ENCODE measurements at regions not wholly inside any gene's neighbourhood (a gene's known extent, or its start where the extent isn't known, plus 50 kb on each side); places are given as distances from the start of the nearest gene placed in this dataset.
A peak's percentile ranks its signal among the peaks of the same experiment; 100 is the strongest.

DNA sequence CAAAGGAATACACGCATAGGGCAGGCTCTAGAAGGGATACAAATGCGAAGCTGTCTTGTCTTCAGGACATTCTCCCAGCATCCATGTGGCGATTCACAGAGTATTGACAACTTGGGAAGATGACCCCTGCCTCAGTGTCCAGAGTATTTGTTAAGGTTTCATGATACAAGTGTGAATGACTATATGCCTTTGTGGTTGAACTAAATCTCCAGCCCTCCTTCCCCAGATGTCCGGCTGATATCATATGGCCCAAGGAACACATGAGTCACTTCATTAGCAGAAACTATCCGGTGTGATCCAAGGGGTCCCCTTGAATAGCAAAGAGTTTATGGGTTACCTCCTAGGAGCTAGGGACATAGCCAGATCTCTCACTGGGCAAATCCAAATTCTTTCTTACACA is 151.0 kb downstream of the INSIG2 start:
- DNase-seq (ENCODE audit: low read depth in 3 of 3): no peak

DNA sequence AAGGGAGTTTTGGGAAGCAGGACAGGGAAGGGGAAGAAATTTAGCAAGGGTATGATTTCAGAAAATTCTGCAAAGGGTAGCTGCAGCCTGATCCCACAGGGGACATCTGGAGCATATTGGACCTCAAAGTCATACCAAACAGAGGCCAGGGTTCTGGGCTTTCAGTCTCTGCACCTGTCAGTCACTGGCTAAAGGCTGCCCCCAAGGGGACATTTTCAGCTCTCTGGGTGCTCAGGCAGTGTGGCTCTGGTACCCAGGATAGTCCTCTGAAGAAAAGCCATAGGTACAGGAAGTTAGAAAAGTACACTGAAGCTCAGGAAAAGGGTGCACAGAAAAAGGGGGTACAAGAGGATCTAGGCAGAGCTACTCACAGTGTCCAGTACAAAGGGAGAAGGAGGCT is 149.2 kb downstream of the INSIG2 start:
- DNase-seq (ENCODE audit: low read depth in 3 of 3): no peak

DNA sequence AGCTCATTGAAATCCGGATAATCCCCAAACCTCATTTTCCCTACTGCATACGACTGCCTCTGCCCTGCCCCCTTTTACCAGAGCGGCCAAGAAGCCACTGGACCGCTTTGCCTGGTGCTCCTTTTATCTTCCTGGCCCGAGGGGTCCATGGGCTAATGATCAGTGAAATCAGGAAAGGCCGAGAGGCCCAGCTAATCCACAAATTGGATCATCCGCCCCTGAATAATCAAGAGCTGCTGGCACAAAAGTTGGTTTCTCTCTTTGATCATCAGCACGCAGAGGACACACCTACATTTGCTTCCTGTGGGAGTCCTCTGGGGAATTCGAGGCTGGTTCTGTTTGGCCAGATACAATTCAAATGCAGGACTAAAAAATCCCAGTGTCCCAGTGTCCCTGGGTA is 144.5 kb downstream of the INSIG2 start:
- no peak for DNase-seq (ENCODE audit: low read depth in 3 of 3)

DNA sequence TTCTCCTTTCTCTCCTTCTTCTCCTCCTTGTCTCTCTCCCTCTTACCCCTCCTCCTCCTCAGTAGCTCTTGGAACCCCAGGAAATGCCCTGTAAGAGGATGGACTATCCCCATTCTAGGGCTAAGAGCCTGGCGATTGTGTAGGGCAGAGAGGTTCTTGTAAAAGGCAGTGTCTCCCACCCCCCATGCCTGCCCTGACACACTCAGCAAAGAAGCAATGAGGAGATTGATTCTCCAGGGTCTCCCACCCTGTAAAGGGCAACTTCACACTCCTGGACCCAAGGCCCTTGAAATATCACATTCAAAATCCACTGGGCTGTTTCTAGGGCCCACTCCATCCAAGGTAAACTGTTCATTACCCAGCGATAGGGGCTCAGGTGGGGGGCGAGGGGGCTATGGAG is 144.1 kb downstream of the INSIG2 start:
- DNase-seq (ENCODE audit: low read depth in 3 of 3): no peak

DNA sequence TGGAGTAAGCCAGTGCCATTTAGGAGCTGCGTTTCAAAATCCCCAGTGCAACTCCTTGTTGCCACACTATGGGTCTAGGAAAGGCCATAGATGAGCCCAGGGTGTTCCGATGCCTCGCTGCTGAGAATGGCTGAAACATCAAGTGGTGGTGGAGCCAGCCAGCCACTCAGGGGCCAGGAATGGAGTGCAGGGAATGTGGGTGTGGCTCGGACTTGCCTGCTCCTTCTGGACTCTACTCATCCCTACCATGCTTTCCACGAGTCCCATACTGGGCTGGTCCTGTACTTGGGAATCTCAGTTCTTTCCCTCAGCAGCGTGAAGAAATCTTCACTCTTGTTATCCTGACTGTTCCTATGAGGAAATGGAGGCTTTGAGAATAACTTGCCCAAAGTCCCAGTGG is 143.5 kb downstream of the INSIG2 start:
- DNase-seq (ENCODE audit: low read depth in 3 of 3): no peak

DNA sequence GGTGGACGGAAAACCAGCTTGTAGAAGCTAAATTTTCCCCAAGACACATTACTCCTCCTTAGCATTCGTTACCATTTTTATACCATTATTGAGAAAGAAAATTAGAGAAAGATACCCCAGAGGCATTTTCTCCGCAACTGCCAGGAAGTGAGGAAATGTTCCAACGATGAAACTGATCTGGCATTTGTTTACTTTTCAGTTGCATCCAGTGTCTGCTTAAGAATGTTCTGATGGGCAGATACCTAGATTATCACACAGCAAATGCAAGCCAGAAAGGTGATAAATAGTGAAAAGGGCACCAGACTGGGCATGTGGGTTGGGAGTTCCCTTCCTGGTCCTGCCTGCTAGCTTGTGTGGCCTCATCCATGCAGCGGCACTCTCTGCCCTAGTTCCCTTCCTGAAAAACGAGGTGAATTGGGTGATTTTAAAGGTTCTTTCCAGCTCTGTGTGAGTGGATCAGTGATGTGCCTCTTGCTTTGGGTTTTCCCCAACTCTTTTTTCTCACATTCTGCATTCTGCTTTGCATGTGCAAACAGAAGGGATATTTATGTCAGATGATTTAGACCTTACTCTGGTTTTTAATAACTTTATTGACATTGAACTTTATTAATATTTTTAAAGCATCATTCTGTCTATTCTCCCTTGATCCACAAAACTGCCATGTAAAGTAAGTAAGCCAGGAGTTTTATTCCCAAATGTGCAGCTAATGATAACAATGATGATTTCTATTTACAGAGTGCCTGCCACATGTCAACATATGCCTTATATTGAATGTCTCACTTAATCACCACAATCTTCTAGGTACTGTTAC is 139.6 kb downstream of the INSIG2 start:
- DNase-seq (ENCODE audit: low read depth in 3 of 3): no peak

DNA sequence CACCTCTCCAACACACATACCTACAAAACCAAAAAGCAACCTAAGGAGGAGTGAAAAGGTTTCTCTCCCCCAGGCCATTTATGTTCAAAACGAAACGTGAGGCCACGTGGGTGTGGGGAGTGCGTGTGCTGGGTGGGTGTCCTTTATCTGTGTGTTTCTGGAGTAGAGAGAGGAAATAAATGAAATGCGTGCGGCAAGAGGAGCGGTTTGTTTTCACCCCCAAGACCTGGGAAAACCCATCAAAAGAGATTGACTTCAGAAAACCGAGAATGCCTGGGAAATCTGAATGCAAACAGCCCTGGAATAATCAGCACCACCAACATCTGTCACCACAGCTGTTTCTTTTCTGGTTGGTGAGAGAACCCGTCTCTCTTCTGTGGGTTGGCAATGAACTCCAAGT is 137.4 kb downstream of the INSIG2 start:
- DNase-seq (ENCODE audit: low read depth in 3 of 3): no peak

DNA sequence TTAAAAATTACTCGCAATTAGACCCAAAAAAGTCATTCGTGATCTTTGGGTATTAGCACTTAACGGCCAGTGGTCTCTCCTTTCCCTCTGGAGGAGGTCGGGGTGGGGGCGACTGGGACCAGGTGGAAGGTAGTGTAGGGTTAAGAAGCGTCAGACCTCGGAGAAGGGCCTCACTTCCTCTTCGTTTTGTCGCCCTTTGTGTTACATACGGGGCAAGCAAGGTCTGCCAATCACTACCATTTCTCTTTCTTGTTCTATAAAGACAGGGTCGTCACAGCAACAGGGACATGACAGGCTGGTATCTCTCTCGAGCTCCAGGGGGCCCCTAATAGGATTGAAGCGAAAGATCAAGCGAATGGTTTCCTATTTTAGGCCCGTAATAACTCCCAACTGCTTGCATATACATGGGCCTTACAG is 136.6 kb downstream of the INSIG2 start:
- DNase-seq (ENCODE audit: low read depth in 3 of 3): no peak

DNA sequence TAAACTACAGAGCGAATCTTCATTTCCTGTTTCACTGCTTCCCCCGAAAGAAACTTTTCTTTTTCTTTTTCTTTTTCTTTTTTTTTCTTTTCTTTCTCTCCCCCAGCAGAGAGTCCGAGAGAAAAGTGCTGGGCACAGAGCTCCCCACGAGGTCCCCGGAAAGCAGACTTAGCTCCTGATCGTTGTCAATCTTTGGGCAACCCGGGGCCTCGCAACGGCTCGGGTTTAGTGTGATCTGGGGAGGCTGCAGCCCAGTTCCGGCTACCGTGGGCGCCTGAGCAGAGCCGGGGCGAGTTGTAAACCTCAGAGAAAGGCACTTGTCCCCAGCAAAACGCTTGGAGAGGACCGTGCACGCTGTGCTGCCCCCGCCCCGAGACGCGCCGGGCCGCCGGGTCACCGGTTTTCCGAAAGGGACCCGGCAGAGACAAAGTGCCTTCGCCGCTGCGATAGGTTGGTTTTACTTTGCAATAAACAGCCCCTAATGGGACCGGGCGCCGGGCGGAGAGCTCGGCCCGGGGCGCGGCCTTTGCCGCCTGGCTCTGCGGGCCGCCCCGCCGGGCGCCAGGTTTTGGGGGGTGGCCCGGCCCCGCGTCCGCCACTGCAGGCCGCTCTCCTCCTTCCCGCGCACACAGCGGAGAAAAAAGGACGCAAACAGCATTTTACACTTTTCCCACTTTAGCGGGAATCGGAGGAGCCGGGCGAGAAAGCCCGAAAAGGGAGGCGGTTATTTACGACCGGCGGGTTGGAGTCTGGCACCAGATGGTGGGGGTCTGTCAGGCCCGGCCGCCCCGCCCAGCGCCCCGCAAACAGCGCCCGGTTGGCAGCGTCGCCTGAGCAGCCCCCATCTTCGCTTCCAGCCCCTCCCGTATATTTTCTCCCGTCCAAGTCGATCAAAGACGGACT is 136.0 kb downstream of the INSIG2 start:
- DNase-seq (ENCODE audit: low read depth in 3 of 3): peak in 2 of 3 experiments; percentile 11 to 27

DNA sequence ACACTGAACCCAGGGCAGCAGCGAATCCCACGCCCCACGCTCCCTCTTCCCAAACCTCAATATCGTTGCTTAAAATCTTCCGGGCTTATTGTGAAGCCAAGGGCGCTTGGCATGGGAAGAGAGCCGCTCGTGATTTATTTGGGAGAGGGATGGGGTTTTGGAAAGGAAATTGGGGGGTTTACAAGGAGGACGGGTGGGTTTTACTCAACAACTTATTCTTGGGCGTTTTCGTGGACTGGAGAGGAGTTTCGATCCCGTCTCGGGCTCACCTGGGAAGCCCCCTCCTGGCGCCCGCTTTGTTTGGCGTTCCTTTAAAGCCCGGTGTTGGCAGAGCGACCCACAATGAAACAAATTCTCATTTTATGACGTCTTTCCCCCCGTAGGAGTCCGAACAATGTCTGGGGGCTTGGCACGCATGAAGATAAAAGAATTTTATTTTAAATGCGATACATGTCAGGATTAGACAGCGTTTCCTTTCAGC is 135.3 kb downstream of the INSIG2 start:
- no peak for DNase-seq (ENCODE audit: low read depth in 3 of 3)

DNA sequence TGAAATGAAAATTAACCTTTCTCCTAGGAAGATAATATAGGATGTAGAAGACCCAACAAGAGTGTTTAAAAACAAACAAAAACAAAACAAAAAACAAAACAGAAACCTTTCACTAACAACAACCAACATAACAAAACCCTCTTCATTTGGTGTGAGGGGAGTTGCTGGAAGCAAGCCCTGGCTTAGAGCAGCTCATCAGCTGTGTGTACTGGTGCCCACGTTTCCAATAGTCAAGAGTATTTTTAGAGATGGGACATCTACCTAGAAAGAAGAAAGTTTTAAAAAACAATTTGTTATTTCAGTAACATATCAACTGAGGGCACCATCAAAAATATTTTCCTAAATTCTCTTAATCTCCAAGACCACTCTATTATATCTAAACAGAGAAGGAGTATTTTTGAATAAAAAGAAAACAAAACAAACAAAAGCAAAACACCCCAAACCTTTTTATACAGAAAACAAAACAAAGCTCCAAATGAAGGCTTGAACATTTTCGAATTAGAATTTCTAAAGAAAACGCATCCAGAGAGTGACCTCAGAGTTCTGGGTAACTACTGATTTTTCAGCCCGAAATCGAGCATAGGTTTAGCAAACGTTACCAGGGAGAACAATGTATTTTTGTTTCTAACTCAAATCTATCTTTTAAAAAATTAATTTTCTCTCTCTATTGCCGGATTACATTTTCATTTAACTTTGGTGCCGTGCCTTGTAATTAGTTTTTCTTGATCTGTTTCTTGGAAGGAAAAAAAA is 134.6 kb downstream of the INSIG2 start:
- no peak for DNase-seq (ENCODE audit: low read depth in 3 of 3)

DNA sequence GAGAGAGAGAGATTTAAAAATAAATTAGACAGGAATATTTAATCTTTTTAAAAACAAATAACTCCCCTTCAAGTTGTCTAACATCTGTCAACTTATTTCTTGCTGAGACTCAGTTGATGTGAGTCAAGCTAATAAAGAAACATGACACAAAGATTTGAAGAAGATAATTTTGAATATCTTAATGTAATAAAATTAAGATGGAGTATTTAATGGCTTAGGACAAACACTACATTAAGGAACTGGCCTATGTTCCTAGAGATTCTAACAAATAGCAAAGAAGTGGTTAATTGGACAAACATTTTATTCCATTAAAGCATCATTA is 134.0 kb downstream of the INSIG2 start:
- no peak for DNase-seq (ENCODE audit: low read depth in 3 of 3)

DNA sequence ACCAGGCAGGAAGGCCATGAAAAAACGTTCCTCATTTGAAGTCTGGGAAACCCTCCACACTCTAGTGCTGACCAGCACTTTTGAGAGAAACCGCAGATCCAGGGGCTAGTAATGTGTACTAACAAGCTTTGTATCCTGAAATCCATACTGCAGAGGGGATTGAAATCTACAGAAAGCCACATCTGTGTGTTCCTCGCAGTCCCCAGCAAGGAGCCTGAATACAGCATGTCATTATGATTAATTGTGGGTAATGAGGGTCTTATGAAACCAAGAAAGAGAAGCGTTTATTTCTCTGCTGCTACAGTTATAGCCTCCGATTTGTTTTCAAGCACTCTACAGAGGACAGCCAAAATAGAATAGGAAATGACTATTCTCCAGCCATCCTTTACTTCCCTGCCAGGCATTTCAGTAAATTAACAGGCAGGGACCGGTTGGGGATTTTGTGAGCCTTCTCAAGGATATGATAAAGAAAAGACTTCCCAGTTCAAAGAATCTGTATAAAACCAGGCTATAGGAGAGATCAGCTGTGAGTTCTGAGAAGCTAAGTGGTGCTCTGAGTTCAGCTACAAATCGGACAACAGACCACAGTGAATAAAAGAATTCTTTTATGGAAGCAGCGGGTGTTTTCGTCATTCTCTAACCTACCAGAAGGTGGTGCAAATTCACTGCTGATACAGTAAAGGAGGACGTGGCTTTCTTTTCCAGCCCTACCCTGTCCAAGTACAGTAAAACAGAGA is 133.4 kb downstream of the INSIG2 start:
- no peak for DNase-seq (ENCODE audit: low read depth in 3 of 3)

DNA sequence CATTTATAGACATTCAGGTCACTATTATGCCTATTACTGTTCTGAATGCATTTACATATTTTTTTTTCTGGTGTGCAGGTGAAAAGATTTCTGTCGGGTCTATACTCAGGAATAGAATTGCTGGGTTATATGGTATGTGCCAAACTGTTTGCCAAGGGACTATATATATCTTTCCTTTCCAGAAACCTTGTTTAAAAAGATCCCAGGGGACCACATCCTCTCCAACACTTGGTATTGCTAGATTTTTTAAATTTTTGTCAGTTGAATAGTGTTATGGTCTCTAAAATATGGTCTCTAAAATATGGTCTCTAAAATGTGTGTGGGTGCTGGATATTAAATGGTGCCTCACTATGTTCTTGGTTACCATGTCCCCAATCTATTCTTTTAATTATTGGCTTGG is 131.3 kb downstream of the INSIG2 start:
- DNase-seq (ENCODE audit: low read depth in 3 of 3): no peak

DNA sequence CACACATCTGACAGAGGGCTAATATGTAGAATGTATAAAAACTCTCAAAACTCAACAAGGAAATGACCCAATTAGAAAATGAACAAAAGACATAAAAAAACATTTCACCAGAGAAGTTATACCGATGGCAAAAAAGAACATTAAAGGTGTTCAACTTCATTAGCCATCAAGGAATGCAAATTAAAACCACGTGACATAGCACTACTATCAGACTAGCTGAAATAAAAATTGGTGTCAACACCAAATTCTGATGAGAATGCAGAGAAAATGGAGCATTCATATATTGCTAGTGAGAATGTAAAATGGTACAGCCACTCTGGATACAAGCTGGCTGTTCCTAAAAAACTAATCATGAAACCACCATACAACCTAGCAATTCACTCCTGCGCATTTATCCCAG is 128.0 kb downstream of the INSIG2 start:
- DNase-seq (ENCODE audit: low read depth in 3 of 3): no peak

DNA sequence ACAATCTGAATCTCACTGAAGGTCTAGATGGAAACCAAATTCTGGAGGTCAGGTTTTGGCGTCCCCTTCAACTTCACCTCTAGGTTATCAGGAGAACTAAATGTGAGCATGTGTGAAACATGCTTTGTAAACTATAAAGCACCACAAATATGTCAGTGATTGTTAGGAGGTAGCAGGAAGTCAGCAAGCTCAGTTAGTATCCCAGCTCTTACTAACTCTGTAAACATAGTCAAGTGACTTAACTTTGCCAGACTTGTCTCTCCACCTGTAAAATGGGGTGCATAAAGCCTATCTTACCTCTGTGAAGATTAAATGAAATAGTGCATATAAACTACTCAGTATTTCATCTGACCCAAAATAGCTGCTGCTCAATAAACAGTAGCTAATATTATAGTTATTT is 121.5 kb downstream of the INSIG2 start:
- DNase-seq (ENCODE audit: low read depth in 3 of 3): no peak

DNA sequence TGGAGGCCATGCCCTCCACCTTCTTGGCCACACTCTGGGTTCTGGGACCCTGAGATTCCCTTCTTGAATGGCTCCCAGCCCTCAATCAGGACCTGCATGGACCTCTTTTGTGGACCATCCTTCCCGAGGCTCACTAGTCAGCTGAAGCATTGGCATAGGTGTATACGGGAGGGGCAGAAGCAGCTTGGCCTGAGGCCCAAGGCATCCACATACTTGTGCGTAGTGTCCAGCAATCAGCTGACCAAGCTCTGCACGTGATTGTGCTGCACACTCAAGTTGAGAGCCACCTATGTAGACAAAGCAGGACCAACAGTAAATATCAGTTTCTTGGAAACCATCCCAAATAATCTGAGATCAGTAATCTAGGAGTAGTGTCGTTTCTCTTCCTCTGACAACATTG is 119.6 kb downstream of the INSIG2 start:
- no peak for DNase-seq (ENCODE audit: low read depth in 3 of 3)

DNA sequence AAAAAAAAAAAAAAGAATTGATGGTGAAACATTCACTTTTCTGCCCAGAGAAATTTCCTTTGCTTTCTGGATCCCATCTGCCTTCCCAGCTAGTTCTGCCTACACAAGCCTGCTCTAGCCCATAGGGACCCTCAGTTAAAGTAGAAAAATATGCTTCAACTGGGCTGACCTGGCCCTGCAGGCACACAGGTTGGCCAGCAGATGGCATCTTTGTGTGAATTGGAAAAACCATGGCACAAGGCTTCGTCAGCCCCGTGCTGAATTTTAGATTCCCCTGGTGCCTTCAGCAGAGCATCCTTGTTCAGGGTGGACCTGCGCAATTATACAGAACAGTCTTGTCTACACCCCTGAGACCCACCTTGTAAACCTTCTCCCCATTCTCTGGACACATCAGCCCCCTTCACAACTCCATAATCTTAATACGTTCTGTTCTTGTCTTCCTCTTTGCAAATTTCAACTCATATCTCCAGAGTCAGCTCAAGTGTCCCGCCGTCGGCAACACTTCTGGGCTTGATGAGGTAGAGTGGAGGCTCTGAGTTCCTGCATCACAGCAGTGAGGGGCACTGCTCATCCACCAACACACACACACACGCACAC is 114.5 kb downstream of the INSIG2 start:
- DNase-seq (ENCODE audit: low read depth in 3 of 3): peak; percentile 39 to 48 (median 45)

DNA sequence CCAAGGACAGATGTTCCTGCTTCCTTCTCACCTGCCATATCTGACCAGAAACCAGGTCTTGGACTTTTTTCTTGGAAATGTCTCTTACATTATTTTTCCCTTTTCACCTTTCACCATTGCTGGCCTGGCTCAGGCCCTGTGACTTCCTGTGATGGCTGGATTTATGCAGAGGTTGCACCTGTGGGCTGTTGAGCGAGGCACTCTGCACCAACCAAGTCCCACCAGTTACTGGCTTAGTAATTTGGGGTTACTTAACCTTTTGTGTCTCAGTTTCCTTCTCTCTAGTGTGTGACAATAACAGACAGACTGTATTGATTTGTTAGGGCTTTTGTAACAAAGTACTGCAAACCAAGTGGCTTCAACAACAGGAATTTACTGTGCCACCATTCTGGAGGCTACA is 110.0 kb downstream of the INSIG2 start:
- DNase-seq (ENCODE audit: low read depth in 3 of 3): no peak

DNA sequence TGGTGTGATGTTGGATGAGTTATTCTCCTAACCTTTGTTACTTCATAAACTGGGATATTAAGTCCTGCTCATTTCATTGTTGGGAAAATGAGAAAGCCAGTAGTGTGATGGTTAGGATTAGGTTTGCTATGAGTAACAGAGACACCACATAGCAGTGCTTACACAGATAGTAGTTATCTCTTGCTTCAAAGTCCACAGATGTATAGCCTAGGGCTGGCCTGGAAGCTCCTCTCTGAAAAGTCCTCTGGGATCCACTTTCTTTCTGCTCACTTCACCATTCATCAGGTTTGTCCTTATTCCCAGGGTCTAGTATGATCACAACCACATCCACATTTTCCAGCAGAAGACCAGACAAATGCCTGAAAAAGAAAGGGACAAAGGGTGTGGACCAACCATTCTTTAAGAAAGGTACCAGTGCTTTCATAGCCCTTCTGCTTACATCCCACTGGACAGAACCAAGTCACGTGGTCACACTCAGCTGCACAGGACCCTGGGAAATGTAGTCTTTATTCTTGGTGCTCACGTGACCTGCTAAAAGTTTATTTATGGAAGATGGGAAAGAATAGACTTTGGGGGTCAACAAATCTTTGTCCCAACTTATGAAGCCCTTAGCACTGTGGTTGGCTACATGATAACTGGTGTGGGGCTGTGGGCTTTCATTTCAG is 108.9 kb downstream of the INSIG2 start:
- DNase-seq (ENCODE audit: low read depth in 3 of 3): no peak

DNA sequence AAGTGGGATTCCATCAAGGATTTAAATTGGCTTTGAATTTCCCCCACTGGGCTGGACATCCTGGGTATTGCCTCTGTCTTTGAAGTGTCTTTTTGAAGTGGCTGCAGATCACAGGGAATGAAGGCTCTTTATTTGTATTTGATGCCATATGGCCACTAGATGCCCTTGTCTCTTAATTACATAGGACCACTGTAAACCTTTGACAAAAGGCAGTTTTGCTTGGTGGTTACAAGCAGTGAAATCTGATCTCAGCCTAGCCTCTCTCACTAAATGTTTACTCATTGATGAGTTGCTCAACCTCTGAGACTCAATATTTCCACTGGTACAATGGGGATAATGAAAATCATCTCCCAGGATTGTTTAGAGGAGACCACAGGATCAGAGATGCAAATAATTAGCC is 102.2 kb downstream of the INSIG2 start:
- no peak for DNase-seq (ENCODE audit: low read depth in 3 of 3)
